HG03139 (cell line): ENCODE measurements at regions not wholly inside any gene's neighbourhood (a gene's known extent, or its start where the extent isn't known, plus 50 kb on each side); places are given as distances from the start of the nearest gene placed in this dataset.

Experiments used
- ATAC-seq: cut with Tn5 transposase; IDR thresholded peaks from one replicate; pipeline ENCODE4 v1.9.1; 2021; ENCODE audit not compliant: unreplicated experiment

DNA sequence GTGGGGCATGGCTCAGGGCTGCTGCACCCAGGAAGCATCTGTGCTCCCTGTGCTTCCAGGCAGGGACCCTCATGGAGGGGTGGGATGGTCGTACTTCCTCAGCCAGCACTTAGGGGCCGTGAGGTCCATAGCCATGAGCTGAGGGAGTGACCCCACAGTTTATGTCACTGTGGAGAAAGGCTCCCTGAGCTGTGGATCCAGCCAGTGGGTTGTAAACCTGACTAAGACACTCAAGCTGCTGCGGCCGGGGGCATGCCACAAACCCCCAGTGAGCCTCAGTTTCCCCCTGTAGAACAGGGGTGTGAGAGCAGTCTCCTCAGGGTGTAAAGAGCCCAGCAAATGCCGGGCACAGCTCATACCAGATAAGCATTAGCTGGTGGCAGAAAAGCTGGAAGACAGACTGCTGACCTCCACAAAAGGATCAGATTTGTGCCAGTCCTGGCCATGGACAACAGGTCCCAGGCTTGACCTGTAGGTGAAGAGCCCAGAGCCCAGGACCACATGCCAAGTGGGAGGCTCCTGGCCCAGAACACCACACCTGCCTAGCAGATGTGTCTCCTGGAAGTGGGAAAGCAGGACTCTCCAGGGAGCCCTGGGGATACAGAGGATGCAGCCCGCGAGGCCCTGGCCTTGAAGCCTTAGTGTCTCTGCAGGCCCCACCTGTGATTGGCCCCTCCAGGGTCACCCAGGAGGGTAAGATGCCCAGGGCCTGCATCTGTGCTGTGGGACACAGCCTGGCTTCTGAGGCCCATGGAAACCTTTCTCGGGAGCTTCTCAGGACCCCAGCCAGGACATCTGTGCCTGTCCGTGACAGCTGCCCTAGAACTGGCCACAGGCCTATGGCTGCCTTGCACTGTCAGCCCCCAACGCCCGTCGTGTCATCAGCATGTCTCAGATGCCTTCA, 78.1 kb upstream of the RET start:
- no peak for ATAC-seq

GRCh38 chr10:42999385-43000020, 77.4 kb upstream of the RET start:
- ATAC-seq = no peak

DNA sequence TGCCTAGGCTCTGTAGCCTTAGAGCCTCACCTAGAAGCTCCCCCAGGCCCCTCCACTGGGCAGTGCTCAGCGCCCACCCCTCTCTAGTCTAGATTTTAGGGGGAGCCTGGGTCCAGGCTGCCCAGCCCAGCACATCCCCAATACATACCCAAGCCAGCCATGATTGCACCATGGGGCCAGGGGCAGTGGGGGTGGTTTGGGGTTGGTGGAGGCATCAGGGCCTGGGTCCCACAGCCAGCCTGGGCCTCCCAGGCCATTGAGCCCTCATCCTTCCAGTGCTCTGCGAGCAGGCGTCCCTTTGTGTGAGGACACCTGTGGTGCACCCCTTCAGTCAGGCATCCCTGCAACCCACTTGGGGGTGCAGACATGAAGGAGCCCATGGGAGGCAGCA, 76.9 kb upstream of the RET start:
- ATAC-seq = no peak

DNA sequence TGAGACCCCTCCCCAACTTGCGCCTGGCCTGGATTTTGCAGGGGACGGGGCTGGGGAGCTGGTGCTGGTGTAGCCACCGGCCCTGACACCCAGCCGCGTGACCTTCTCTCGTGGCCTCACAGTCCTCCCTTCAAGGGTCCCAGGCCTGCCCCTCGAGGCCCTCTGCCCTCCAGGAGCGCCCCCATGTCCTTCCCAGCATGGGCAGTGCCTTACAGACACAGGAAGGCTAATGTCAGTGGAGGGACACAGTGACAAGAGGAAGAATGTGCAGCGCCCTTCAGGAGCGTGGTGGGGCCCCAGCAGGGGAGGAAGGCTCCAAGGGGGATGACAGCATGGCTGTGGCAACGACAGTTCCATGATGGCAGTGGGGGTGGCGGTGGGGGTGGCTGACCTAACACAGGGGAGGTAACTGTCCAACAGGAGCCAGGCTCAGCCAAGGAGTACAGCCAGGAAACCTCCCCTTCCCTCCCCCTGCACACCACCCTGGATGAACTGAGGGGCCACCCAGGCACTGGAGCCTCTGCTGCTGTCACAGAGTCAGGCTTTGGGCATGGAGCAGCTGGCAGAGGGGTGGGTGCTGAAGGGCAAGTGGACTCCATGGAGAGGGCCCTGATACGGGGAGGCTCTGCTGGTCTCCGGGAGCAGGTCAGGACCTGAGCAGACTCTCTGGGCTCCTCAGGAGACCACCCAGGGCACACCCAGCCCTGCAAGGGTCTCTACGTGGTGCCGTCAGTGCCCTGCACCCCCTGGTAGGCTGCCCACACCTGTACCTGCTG, 76.0 kb upstream of the RET start:
- no peak for ATAC-seq

DNA sequence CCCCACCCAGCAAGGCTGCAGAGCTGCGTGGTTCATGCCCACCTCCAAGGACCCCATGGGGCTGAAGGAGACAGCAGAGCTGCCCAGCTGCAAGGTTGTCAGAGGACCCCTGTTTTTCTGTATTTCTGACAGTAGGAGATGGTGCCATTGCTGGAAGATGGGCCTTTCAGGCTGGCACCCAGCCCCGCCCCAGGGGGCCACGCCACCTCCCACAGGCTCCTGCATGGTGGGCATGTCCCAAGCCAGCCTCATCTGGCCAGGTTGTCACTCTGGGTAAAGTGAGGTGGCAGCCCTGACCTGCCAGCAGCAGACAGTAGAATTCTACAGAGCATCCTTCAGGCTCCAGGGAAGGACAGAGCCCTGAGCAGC, 75.5 kb upstream of the RET start:
- ATAC-seq = no peak

DNA sequence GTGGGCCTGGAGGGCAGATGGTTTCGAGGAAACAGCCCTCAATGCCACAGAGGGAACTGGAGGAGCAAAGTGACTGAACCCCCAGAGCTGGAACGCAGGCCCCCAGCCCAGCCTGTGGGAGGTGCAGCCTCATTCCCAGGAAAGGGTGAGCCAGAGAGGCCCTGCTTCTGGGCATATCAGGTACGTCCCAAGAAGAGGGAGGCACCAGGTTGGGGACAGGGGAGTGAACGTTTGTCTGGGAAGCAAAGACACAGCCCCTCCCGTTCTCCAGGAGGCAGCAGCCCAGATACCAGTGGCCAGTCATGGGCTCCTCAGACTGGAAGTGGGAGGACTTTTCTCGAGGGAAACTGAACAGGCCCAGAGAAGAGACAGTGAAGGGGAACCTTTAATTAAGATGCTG, 74.3 kb upstream of the RET start:
- ATAC-seq = no peak

DNA sequence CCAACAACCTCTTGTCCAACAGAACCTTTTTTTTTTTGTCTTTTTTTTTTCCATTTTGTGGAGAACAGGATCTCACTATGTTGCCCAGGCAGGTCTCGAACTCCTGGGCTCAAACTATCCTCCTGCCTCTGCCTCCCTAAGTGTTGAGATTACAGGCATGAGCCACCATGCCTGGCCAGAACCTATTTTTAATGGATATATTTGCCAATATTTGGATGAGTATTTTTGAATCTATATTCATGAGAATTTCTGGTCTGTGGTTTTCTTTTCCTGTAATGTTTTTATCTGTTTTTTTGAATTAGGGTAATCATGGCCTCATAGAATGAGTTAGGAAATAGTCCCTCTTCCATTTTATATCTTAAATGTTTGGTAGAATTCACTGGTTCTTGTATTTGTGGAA, 70.4 kb upstream of the RET start:
- ATAC-seq = no peak

DNA sequence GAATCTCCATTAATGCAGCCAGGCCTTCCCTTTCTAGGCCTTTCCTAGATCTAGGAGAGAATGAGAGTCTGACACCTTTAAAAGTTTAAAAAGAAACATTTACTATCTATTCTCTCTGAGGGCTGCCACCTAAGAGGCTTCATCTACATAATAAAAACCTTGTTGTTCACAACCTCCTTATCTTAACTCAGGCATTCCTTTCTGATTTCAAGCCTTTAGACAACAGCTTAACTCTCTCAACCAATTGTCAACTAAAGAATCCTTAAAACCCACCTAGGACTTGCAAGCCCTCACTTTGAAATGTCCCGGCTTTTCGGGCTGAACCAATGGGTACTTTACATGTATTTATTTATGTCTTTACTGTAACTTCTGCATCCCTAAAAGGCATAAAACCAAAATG, 64.3 kb upstream of the RET start:
- no peak for ATAC-seq

DNA sequence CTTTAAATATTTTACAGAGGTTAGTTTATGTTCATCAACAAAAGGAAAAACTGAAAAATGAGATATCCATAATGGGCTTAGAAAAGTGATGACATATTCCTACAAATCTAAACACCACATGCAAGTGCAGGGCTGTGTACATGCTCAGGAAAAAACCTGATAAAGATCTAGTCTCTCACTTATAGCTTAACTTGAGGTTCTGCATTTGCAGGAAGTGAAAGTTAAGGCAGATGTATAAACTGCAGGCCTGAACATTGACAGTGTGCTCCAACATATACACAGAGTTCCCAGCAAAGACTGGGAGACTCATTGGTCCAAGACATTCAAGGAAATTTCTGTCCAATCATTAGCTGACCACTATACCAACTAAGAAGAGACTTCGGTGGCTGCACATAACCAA, 63.8 kb upstream of the RET start:
- peak; percentile 63 for ATAC-seq

DNA sequence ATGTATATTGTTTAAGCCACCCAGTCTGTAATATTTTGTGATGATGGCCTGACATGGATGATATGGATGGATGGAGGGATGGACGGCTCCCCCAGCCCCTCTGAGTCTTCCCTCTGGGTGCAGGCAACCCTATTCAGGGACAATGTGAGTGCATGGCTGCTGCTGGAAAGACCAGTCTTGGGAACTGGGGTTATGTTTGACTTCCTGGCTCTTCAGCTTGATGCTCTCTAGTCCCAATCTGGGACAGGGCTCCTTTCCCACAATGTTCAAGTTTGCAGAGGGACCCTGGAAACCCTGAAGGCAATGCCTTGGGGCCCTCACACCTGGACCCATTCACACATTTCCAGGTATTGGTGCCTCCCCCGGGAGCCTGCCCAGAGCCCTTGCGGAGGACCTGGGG, 52.3 kb upstream of the RET start:
- ATAC-seq = no peak

- ATAC-seq = no peak
These were observed 51.7 kb upstream of the RET start for GRCh38 chr10:43024942-43025700.

DNA sequence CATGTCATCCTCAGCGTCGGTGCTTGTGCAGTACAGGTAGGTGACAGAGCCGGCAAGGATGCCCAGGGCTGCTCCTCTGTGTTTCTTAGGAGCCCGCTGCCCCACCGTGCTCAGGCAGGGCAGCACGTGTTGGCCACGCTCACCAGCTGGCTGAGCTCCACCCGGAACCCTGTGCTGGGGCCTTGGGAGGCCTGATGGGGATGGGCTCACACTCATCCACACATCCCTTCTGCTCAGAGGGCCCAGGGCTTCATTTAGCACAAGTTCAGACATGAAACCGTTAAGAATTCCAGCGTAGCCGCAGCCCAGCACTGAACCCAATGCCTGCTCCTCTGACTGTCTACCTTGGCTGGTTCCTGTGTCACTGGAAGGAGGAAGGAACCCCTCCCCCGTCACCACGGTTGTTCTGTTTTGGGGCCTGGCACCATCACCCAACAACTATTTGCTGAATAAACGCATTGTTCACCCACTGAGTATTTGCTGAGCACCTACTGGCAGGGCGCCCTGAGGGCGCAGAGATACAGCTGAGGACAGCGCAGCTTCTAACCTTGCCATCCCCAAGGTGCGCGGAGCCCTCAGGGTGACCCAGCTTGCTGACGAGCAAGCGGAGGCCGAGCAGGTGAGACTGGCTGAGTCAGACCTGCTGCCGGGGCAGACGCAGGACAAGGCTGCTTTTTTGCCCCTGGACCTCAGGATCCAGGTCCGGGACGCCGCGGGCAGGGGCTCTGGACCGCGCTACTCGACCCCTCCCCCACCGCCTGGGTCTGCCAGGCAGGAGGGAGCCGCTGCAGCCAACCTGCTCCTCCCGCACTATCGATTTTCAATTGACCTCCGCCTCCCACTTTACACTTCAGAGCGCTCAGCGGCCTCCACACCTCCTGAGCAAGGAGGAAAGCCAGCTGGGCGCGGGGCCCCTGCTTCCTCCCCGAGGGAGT, 50.6 kb upstream of the RET start:
- ATAC-seq = no peak
